Skeletal muscle satellite cell (primary cell): ENCODE measurements at regions not wholly inside any gene's neighbourhood (a gene's known extent, or its start where the extent isn't known, plus 50 kb on each side); places are given as distances from the start of the nearest gene placed in this dataset.

Source experiments
- H3K27me3 ChIP-seq: 2 replicates; pipeline ENCODE4 v1.7.0; 2013; ENCODE audit warnings: low read length; ENCODE audit not compliant: control insufficient read depth, insufficient read depth
- H3K36me3 ChIP-seq: 2 replicates; pipeline ENCODE4 v1.7.0; 2013; ENCODE audit warnings: mild to moderate bottlenecking, control low read depth, low read length; ENCODE audit not compliant: insufficient read depth
- H3K4me1 ChIP-seq: 2 replicates; pipeline ENCODE4 v1.7.0; 2013; ENCODE audit warnings: low read length; ENCODE audit not compliant: control insufficient read depth, insufficient read depth
- H3K4me2 ChIP-seq: 2 replicates; pipeline ENCODE4 v1.7.0; 2013; ENCODE audit warnings: mild to moderate bottlenecking, low read length
- H3K4me3 ChIP-seq: 2 replicates; pipeline ENCODE4 v1.7.0; 2013; ENCODE audit warnings: low read length
- H3K9ac ChIP-seq: 2 replicates; pipeline ENCODE4 v1.7.0; 2013; ENCODE audit warnings: mild to moderate bottlenecking, low read depth, low read length, moderate library complexity
- H3K9me3 ChIP-seq: replicated peaks from 2 replicates; pipeline ENCODE4 v1.7.0; 2013; ENCODE audit warnings: mild to moderate bottlenecking, control low read depth, low read length

DNA sequence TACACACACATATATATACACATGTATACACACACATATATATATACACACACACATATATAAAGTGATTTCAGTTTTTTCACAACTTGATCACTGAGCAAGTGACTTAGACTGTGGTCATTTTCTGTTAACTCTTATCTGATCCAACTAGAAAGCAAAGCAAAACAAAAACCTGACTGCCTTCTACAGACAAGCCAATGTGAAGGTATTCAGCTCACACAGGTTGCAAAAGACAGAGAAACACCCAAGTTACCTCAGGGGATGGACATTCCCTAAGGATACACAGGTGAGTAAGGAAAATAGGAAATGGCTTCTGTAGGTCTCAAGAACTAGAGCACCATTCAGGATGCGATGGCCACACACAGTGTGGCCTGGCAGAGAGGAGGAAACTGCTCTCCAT lies 58.4 kb upstream of the IER3 start:
- Histone ChIP-seq H3K9me3 (no peaks in the 10 kb centered on the region), H3K4me1 (no peaks in the 10 kb centered on the region), H3K27me3 (no peaks in the 10 kb centered on the region), H3K36me3 (no peaks in the 10 kb centered on the region), H3K4me2 (no peak overlapping the region), H3K4me3 (no peak overlapping the region), H3K9ac (no peak overlapping the region)

DNA sequence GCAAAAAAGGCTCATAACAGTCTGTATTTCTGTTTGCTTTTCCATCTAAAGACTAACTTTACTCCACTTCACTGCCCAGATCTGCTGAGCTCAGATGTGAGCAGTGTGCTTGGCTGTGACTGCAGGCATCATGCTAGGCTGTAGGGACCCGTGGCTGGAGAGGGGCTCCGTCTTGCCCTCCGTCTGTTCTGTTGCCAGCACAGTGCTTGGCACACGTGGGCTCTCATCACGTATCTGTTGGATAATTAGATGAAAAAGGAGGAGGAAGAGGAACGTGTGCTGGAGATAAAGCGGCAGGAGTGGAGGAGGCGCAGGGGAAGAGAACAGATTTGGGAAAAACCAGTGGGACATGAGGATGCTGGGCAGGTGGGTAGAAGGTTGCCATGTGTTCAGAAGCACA lies 57.6 kb upstream of the IER3 start:
- no peak overlapping the region for H3K9ac ChIP-seq
- no peak overlapping the region for H3K4me2 ChIP-seq
- H3K4me1 ChIP-seq = no peaks in the 10 kb centered on the region
- H3K27me3 ChIP-seq = no peaks in the 10 kb centered on the region
- H3K4me3 ChIP-seq = no peak overlapping the region
- no peaks in the 10 kb centered on the region for H3K36me3 ChIP-seq
- H3K9me3 ChIP-seq = no peaks in the 10 kb centered on the region

DNA sequence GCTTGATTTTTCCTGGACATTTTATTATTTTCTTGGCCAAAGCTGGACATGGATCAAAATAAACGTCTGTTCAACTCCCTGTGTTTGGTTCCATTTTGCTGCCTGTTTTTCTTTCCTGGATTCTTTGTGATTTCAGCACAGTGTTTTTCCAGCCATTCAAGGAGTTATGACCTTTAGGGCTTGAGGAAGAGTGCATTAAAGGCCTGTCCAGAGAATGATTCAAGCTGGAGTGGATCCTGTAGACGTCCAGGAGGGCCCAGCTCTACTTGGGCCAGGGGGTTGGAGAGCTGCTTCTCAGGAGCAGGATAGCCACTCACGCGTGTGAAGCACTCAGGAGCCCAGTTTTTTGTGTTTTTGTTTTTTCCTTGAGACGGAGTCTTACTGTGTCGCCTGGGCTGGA lies 56.5 kb upstream of the IER3 start:
- no peaks in the 10 kb centered on the region for H3K27me3 ChIP-seq
- no peaks in the 10 kb centered on the region for H3K4me1 ChIP-seq
- H3K9me3 ChIP-seq = no peaks in the 10 kb centered on the region
- no peak overlapping the region for H3K9ac ChIP-seq
- no peak overlapping the region for H3K4me2 ChIP-seq
- H3K4me3 ChIP-seq = no peak overlapping the region
- no peaks in the 10 kb centered on the region for H3K36me3 ChIP-seq

DNA sequence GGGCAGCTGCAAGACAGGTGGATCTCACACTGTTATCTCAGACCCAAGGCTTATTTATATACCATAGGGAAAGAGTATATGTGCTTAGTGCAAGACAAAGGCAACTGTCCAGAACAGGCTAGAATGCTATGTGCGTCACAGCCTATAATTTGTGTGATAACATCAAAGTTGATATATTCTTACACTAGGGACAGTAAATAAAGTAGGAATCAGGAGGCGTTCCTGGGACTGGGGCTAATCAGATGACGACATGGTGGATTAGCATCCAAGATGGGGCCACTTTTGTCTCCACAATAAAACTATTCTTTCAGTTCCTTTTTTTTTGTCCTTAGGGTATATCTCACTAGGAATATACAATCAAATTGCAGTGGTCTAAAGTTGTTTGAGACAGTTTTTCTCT lies 54.9 kb upstream of the IER3 start:
- Histone ChIP-seq H3K9me3 (no peaks in the 10 kb centered on the region), H3K4me1 (no peaks in the 10 kb centered on the region), H3K4me2 (no peak overlapping the region), H3K27me3 (no peaks in the 10 kb centered on the region), H3K9ac (no peak overlapping the region), H3K36me3 (no peaks in the 10 kb centered on the region), H3K4me3 (no peak overlapping the region)

DNA sequence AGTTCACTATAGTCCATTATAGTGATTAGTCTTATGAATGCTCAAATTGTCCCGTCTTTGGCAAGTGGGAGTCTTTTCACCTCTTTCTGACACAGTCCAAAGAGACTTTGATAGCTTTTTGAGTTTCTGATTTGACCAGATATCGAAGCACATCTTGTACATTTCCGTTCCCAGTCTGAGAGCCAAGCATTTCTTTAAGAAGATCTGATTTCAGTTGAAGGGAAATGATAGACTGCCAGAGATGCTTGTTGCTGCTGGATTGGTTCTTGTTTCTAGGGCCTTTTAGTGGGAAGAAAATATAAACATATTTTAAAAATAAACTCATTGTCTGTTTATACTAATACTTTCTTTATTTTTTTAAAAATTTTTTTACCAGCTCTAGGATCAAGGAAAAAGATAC lies 54.1 kb upstream of the IER3 start:
- Histone ChIP-seq H3K27me3 (no peaks in the 10 kb centered on the region), H3K4me3 (no peak overlapping the region)

DNA sequence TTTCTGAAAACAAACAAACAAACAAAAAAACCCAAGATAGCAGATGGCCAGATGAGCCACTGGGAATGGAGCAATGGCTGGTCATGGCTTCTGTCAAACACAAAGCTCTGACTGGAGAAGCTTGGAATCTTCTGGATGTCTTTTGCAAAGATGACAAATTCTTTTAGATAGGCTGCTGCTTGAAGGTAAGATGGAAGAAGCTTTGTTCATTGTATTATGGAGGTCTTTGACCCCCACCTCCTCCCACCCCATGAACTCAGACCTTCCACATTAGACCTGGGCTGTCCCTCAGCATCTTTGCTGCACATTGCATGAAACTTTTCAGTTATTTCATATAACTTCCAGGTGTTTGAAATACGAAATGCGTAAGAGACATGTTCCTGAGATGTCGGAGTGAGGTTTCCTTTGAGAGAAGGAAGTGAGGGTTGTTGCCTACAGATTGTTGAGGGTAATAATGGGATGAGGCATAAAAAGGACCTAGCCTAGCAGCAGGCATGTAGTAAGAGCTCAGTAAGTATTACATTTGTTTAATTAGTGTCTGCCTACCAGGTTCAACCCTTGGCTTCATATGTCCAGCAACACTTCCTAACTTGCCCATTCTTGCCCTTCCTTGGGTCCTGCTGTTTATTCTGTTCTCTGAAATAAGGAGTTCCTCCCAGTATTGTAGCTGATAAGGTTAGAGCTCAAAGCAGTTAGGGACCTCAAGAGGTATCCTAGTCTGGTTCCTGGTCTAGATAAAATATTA lies 51.4 kb upstream of the IER3 start:
- Histone ChIP-seq H3K27me3 (no peaks in the 10 kb centered on the region), H3K4me3 (no peak overlapping the region), H3K4me2 (no peak overlapping the region), H3K9me3 (no peaks in the 10 kb centered on the region), H3K4me1 (peaks cover 6% of the 10 kb centered on the region), H3K9ac (no peak overlapping the region), H3K36me3 (no peaks in the 10 kb centered on the region)

More for the DNA sequence above, 54.1 kb upstream of the IER3 start:
- Histone ChIP-seq H3K4me2 (no peak overlapping the region), H3K9ac (no peak overlapping the region), H3K36me3 (no peaks in the 10 kb centered on the region), H3K9me3 (no peaks in the 10 kb centered on the region), H3K4me1 (peaks cover 5% of the 10 kb centered on the region)
